Left lung (tissue), 4 donors: ENCODE measurements at regions not wholly inside any gene's neighbourhood (a gene's known extent, or its start where the extent isn't known, plus 50 kb on each side); places are given as distances from the start of the nearest gene placed in this dataset.

ENCODE experiments used
- ATAC-seq: fragments of 200-7000 bp; cut with Tn5 transposase; one replicate; pipeline ENCODE4 v1.9.1; 2020; ENCODE audit warnings: moderate library complexity
- DNase-seq, 4 donors: peaks; one replicate each; pipeline ENCODE4 v3.0.0-alpha.2; 2013 to 2020
- H3K27ac ChIP-seq, 2 donors: fragments of 200-600 bp; sonication (generic) in 1 of 2; one replicate each; pipeline versions ENCODE4 v1.5.0 to v1.8.0; 2020 to 2021
- H3K27me3 ChIP-seq, 2 donors: fragments of 200-600 bp; sonication (generic) in 1 of 2; one replicate each; pipeline versions ENCODE4 v1.5.0 to v1.8.0; 2020 to 2021
- H3K36me3 ChIP-seq, 2 donors: fragments of 200-600 bp; sonication (generic) in 1 of 2; one replicate each; pipeline versions ENCODE4 v1.5.0 to v1.8.0; 2020 to 2021
- H3K4me1 ChIP-seq, 2 donors: fragments of 200-600 bp; one replicate each; pipeline ENCODE4 v1.8.0; 2021
- H3K4me3 ChIP-seq, 2 donors: fragments of 200-600 bp; sonication (generic) in 1 of 2; one replicate each; pipeline versions ENCODE4 v1.5.0 to v1.8.0; 2020 to 2021; ENCODE audit warnings: mild to moderate bottlenecking in 1 of 2
- H3K9me3 ChIP-seq, 2 donors: fragments of 200-600 bp; sonication (generic) in 1 of 2; one replicate each; pipeline versions ENCODE4 v1.5.0 to v1.8.0; 2020 to 2021
- CTCF ChIP-seq, 2 donors: fragments of 200-600 bp; sonication (generic) in 1 of 2; IDR thresholded peaks; one replicate each; pipeline versions ENCODE4 v1.5.0 to v1.8.0; 2021; ENCODE audit warnings: antibody characterized with exemption in 2 of 2
- intact Hi-C, 2 donors: fragments of 100-400 bp; cut with DNase I; formaldehyde crosslinking; loops; one replicate each; pipeline versions ENCODE4 v1.11.2 to v1.14.2; 2022
- donor health status: DM: no; HTN: yes; CAD: no.
- donor health status: DM: no; HTN: no; CAD: no.

GRCh38 chr13:54184576-54184975 lies 1156.0 kb downstream of the OLFM4 start:
- Histone ChIP-seq H3K27me3 (no peaks in the 10 kb centered on the region), H3K9me3 (peaks cover 0 to 4% of the 10 kb centered on the region in 2 donors), H3K36me3 (no peaks in the 10 kb centered on the region), H3K4me1 (no peaks in the 10 kb centered on the region), H3K4me3 (no peak overlapping the region), H3K27ac (no peak overlapping the region)
- intact Hi-C loops, result no loop called here
- TF ChIP-seq CTCF (IDR thresholded peaks at IDR 0.05), result no peak
- no peak for DNase-seq
- no peak for ATAC-seq

GRCh38 chr13:54185101-54185500 lies 1156.5 kb downstream of the OLFM4 start:
- no peak for ATAC-seq
- intact Hi-C loops, result no loop called here
- H3K27ac ChIP-seq, result no peak overlapping the region
- H3K27me3 ChIP-seq, result no peaks in the 10 kb centered on the region
- no peak for DNase-seq
- no peaks in the 10 kb centered on the region for H3K36me3 ChIP-seq
- H3K4me1 ChIP-seq, result no peaks in the 10 kb centered on the region
- no peak for TF ChIP-seq CTCF (IDR thresholded peaks at IDR 0.05)
- H3K4me3 ChIP-seq, result no peak overlapping the region
- peaks cover 0 to 4% of the 10 kb centered on the region in 2 donors for H3K9me3 ChIP-seq

- ATAC-seq, result no peak
Observed at GRCh38 chr13:54185785-54186184, 1157.2 kb downstream of the OLFM4 start.

GRCh38 chr13:54187461-54187860 lies 1158.8 kb downstream of the OLFM4 start:
- H3K9me3 ChIP-seq, result peaks cover 0 to 4% of the 10 kb centered on the region in 2 donors
- no peak for TF ChIP-seq CTCF (IDR thresholded peaks at IDR 0.05)

More at GRCh38 chr13:54185785-54186184, 1157.2 kb downstream of the OLFM4 start:
- Histone ChIP-seq H3K9me3 (peaks cover 0 to 4% of the 10 kb centered on the region in 2 donors), H3K27ac (no peak overlapping the region), H3K4me3 (no peak overlapping the region), H3K36me3 (no peaks in the 10 kb centered on the region), H3K4me1 (no peaks in the 10 kb centered on the region), H3K27me3 (no peaks in the 10 kb centered on the region)
- no peak for TF ChIP-seq CTCF (IDR thresholded peaks at IDR 0.05)
- peak in 1 of 4 donors; percentile 11 for DNase-seq
- intact Hi-C loops, result no loop called here

GRCh38 chr13:54194233-54195024 lies 1165.8 kb downstream of the OLFM4 start:
- Histone ChIP-seq H3K36me3 (no peaks in the 10 kb centered on the region), H3K4me3 (no peak overlapping the region)
- no peak for ATAC-seq

More at GRCh38 chr13:54187461-54187860, 1158.8 kb downstream of the OLFM4 start:
- Histone ChIP-seq H3K27me3 (no peaks in the 10 kb centered on the region), H3K27ac (no peak overlapping the region), H3K36me3 (no peaks in the 10 kb centered on the region), H3K4me1 (no peaks in the 10 kb centered on the region), H3K4me3 (no peak overlapping the region)
- ATAC-seq (no peak), DNase-seq (no peak)
- intact Hi-C loops, result no loop called here

More at GRCh38 chr13:54194233-54195024, 1165.8 kb downstream of the OLFM4 start:
- DNase-seq, result no peak
- Histone ChIP-seq H3K9me3 (no peaks in the 10 kb centered on the region), H3K27me3 (no peaks in the 10 kb centered on the region), H3K4me1 (no peaks in the 10 kb centered on the region), H3K27ac (no peak overlapping the region)
- no peak for TF ChIP-seq CTCF (IDR thresholded peaks at IDR 0.05)
- intact Hi-C loops, result no loop called here
